Activated B cell treated with CpG ODN at 0.5 μM for 24 hours (primary cell): ENCODE measurements at regions not wholly inside any gene's neighbourhood (a gene's known extent, or its start where the extent isn't known, plus 50 kb on each side); places are given as distances from the start of the nearest gene placed in this dataset.

Source experiments
- ATAC-seq: fragments of 200-7000 bp; cut with Tn5 transposase; one replicate; pipeline ENCODE4 v1.10.0; 2021; ENCODE audit warnings: low read depth, mild to moderate bottlenecking, moderate library complexity
- CTCF ChIA-PET: fragments of 350-600 bp; sonication (Branson Sonifier 250); formaldehyde crosslinking; loops from one replicate; lab custom pipeline; 2021; ENCODE audit warnings: antibody characterized with exemption; lab: Charles Lee
- POLR2A ChIA-PET: fragments of 350-600 bp; sonication (Branson Sonifier 250); formaldehyde crosslinking; loops from one replicate; lab custom pipeline; 2021; ENCODE audit warnings: antibody characterized with exemption; lab: Charles Lee
- DNase-seq: peaks from one replicate; pipeline ENCODE4 v3.0.0; 2022
- H3K27ac Mint-ChIP-seq: one replicate; pipeline ENCODE4 v1.8.0; 2020; ENCODE audit warnings: mixed read lengths
- H3K27me3 Mint-ChIP-seq: one replicate; pipeline ENCODE4 v1.8.0; 2021; ENCODE audit warnings: mixed read lengths
- H3K36me3 Mint-ChIP-seq: one replicate; pipeline ENCODE4 v1.8.0; 2021; ENCODE audit warnings: low read depth, mixed read lengths
- H3K4me1 Mint-ChIP-seq: one replicate; pipeline ENCODE4 v1.8.0; 2021; ENCODE audit warnings: mixed read lengths
- H3K4me3 Mint-ChIP-seq: one replicate; pipeline ENCODE4 v1.8.0; 2020; ENCODE audit warnings: mild to moderate bottlenecking, mixed read lengths
- H3K9me3 Mint-ChIP-seq: one replicate; pipeline ENCODE4 v1.8.0; 2020; ENCODE audit warnings: mixed read lengths
- intact Hi-C: fragments of 100-400 bp; cut with micrococcal nuclease; formaldehyde crosslinking; loops from one replicate; pipeline ENCODE4 v1.15.1; 2024
- TF ChIP-seq, protein P1 (sequence below): fragments of 200-600 bp; IDR thresholded peaks from one replicate; pipeline ENCODE4 v1.8.0; 2022; ENCODE audit warnings: antibody characterized with exemption, mild to moderate bottlenecking

DNA sequence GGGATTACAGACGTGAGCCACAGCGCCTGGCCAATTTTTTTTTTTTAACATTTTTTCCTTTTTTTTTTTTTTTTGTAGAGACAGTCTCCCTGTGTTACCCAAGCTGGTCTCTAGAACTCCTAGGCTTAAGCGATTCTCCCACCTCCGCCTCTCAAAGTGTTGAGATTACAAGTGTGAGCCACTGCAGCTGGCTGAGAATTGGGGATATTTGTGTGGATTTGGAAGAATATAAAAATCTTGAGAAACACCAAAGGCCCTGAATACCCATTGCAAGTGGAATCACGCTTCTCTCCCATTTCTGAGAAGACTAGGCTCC is 79.9 kb upstream of the ABCC4 start:
- no peak overlapping the region for H3K27ac Mint-ChIP-seq
- TF ChIP-seq, protein P1, sequence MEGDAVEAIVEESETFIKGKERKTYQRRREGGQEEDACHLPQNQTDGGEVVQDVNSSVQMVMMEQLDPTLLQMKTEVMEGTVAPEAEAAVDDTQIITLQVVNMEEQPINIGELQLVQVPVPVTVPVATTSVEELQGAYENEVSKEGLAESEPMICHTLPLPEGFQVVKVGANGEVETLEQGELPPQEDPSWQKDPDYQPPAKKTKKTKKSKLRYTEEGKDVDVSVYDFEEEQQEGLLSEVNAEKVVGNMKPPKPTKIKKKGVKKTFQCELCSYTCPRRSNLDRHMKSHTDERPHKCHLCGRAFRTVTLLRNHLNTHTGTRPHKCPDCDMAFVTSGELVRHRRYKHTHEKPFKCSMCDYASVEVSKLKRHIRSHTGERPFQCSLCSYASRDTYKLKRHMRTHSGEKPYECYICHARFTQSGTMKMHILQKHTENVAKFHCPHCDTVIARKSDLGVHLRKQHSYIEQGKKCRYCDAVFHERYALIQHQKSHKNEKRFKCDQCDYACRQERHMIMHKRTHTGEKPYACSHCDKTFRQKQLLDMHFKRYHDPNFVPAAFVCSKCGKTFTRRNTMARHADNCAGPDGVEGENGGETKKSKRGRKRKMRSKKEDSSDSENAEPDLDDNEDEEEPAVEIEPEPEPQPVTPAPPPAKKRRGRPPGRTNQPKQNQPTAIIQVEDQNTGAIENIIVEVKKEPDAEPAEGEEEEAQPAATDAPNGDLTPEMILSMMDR, result no peak
- ChIA-PET POLR2A (interaction anchor here (1.0 to 1.5 kb wide), 2 partner anchors 23 to 189 kb away, joined by 3 to 10 read pairs; no protein-coding TSS in a partner anchor), CTCF (interaction anchor here (0.7 to 8.5 kb wide), 11 partner anchors 8 to 200 kb away, joined by 3 to 183 read pairs (median 7); partner anchors contain the start of gene ABCC4)
- peaks cover 7% of the 10 kb centered on the region for H3K4me1 Mint-ChIP-seq
- peaks cover 39% of the 10 kb centered on the region for H3K27me3 Mint-ChIP-seq
- no peaks in the 10 kb centered on the region for H3K36me3 Mint-ChIP-seq
- no peak overlapping the region for H3K4me3 Mint-ChIP-seq
- ATAC-seq (no peak), DNase-seq (no peak)
- H3K9me3 Mint-ChIP-seq, result no peaks in the 10 kb centered on the region
- intact Hi-C loops, result loop anchor here (5.0 kb wide), 1 partner anchor 174 kb away; no protein-coding TSS in a partner anchor

DNA sequence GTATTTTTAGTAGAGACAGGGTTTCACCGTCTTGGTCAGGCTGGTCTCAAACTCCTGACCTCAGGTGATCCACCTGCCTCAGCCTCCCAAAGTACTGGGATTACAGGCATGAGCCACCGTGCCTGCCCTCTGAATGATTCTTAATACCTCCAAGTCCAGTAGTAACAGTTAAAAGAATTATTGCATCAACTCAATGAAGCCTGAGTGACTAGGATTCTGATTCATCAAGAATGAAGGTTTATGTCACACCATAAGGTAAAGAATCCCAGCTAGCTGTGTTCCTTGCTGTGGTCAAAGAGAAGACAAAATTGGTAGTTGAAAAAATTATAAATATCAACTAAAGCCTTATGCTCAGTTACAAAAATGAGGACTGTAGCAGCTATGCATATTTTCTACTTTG is 81.2 kb upstream of the ABCC4 start:
- Mint-ChIP-seq H3K4me1 (peaks cover 14% of the 10 kb centered on the region), H3K27me3 (peaks cover 37% of the 10 kb centered on the region), H3K27ac (no peak overlapping the region), H3K4me3 (no peak overlapping the region), H3K9me3 (no peaks in the 10 kb centered on the region), H3K36me3 (no peaks in the 10 kb centered on the region)
- CTCF ChIA-PET, result interaction anchor here (1.6 to 8.5 kb wide), 3 partner anchors 22 to 191 kb away, joined by 4 to 183 read pairs (median 5); no protein-coding TSS in a partner anchor
- POLR2A ChIA-PET, result no interaction called here
- no peak for ATAC-seq
- intact Hi-C loops, result loop anchor here (5.0 kb wide), 1 partner anchor 175 kb away; no protein-coding TSS in a partner anchor
- DNase-seq, result no peak
- TF ChIP-seq, protein P1, result no peak

DNA sequence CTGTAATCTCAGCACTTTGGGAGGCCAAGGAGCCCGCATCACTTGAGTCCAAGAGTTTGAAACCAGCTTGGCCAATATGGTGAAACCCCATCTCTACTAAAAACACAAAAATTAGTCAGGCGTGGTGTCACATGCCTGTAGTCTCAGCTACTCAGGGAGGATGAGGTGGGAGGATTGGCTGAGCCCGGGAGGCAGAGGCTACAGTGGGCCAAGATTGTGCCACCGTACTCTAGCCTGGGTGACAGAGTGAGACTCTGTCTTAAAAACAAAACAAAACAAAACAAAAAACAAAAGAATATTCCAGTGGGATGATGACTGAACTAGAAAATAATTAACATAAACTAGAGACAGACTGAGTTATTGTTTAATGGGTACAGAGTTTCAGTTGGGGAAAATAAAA is 81.7 kb upstream of the ABCC4 start:
- no peaks in the 10 kb centered on the region for H3K36me3 Mint-ChIP-seq
- intact Hi-C loops, result loop anchor here (5.0 kb wide), 1 partner anchor 176 kb away; no protein-coding TSS in a partner anchor
- H3K9me3 Mint-ChIP-seq, result no peaks in the 10 kb centered on the region
- H3K27me3 Mint-ChIP-seq, result peaks cover 37% of the 10 kb centered on the region
- TF ChIP-seq, protein P1, result no peak
- no peak overlapping the region for H3K4me3 Mint-ChIP-seq
- POLR2A ChIA-PET, result no interaction called here
- H3K4me1 Mint-ChIP-seq, result peaks cover 18% of the 10 kb centered on the region
- ATAC-seq (no peak), DNase-seq (no peak)
- CTCF ChIA-PET, result interaction anchor here (1.6 to 8.5 kb wide), 3 partner anchors 22 to 192 kb away, joined by 4 to 183 read pairs (median 5); no protein-coding TSS in a partner anchor
- H3K27ac Mint-ChIP-seq, result no peak overlapping the region

DNA sequence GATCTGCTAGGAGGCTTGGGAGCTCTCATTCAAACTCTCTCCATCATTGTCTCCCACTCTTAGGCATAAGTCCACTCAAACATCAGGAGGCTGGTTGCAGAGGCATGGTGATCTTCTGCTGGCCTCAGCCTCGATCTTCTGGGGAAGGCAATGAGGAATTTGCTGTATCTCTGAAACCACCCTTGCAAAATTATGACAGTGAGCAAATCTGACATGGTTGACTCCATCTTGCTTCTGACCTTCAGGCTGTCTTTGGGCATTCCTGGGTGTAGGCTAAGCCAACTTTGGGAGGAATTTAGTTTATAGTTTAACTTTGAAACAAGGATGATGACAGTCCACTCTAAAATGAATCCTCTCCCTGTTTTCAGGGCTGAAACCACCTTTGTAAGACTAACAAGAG is 84.1 kb upstream of the ABCC4 start:
- intact Hi-C loops, result loop anchor here (5.0 kb wide), 2 partner anchors 103 to 292 kb away; partner anchors contain the start of gene DNAJC3
- Mint-ChIP-seq H3K36me3 (no peaks in the 10 kb centered on the region), H3K9me3 (no peaks in the 10 kb centered on the region), H3K27me3 (peaks cover 52% of the 10 kb centered on the region), H3K4me3 (no peak overlapping the region), H3K4me1 (peaks cover 37% of the 10 kb centered on the region), H3K27ac (no peak overlapping the region)
- ChIA-PET POLR2A (no interaction called here), CTCF (no interaction called here)
- TF ChIP-seq, protein P1, result no peak
- DNase-seq, result no peak
- no peak for ATAC-seq

DNA sequence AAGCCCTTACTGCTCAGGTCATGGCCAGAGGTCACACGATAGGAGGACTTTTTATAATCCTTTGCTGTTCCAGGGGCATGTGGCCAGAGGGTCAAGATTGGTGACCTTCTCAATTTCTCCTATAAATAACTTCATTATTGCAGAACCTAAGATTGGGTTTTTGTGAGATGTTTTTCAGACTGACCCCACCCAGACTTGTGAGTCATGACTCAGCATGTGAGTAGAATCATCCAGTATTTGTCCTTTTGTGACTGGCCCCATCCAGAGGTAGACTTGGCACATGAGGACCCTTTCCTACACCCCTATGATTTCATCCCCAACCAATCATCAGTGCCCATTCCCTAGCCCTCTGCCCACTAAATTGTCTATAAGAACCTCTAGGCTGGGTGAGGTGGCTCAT is 84.5 kb upstream of the ABCC4 start:
- TF ChIP-seq, protein P1, result no peak
- CTCF ChIA-PET, result interaction anchor here (1.0 kb wide), 1 partner anchor 195 kb away, joined by 5 read pairs; no protein-coding TSS in a partner anchor
- no peaks in the 10 kb centered on the region for H3K36me3 Mint-ChIP-seq
- H3K4me3 Mint-ChIP-seq, result no peak overlapping the region
- POLR2A ChIA-PET, result no interaction called here
- no peaks in the 10 kb centered on the region for H3K9me3 Mint-ChIP-seq
- intact Hi-C loops, result loop anchor here (5.0 kb wide), 2 partner anchors 103 to 292 kb away; partner anchors contain the start of gene DNAJC3
- peaks cover 54% of the 10 kb centered on the region for H3K27me3 Mint-ChIP-seq
- DNase-seq (no peak), ATAC-seq (no peak)
- H3K4me1 Mint-ChIP-seq, result peaks cover 33% of the 10 kb centered on the region
- no peak overlapping the region for H3K27ac Mint-ChIP-seq
